GM18870 (cell line): ENCODE measurements at regions not wholly inside any gene's neighbourhood (a gene's known extent, or its start where the extent isn't known, plus 50 kb on each side); places are given as distances from the start of the nearest gene placed in this dataset.
"Not testable (repeated sequence)": the region's sequence is repeated elsewhere in the genome, so short reads cannot be mapped to it uniquely, and the experiment has no call there.

Source experiments
- ATAC-seq: cut with Tn5 transposase; IDR thresholded peaks from one replicate; pipeline ENCODE4 v1.9.1; 2021; ENCODE audit warnings: moderate library complexity; ENCODE audit not compliant: unreplicated experiment

GRCh38 chr11:92035488-92035887 is 189.1 kb upstream of the FAT3 start:
- ATAC-seq = no peak

DNA sequence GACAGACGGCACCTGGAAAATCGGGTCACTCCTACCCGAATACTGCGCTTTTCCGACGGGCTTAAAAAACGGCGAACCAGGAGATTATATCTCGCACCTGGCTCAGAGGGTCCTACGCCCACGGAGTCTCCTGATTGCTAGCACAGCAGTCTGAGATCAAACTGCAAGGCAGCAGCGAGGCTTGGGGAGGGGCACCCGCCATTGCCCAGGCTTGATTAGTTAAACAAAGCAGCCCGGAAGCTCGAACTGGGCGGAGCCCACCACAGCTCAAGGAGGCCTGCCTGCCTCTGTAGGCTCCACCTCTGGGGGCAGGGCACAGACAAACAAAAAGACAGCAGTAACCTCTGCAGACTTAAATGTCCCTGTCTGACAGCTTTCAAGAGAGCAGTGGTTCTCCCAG is 197.5 kb upstream of the FAT3 start:
- ATAC-seq = not testable (repeated sequence)

GRCh38 chr11:92026664-92027063 is 198.0 kb upstream of the FAT3 start:
- ATAC-seq = no peak

DNA sequence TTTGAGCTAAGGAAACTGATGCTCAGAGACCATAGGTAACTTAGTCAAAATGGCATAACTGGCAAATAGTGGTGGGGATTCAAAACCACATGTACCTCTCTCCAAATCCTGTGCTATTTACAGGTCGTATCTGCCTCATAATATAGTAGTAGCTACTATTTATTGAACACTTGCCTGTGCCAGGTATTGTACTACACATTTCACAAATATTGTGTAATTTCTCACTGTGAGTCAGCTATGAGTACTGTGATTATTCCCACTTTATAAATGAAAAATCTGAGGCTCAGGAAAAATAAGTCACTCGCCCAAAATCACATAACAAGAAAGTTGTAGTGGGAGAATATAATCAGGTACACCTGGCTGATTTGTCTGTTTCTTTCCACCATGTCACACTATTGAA is 199.8 kb upstream of the FAT3 start:
- ATAC-seq = no peak

DNA sequence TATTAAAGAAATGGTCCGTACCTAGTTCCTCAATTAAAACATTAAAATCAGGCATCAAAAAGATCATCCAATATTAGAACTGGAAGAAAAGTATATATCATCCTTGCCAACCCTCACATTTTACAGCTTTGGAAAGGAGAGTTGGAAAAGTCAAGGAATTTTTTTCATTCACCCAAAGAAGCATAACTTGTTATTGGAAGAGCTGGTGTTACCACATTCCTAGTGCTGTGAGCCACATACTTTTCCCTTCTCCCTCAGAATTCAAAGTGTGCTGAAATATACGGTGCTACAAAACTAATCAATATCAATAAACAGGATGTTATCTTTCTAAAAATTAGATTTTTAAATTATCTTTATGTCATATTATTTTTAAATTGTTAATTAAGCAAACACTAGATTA is 202.1 kb upstream of the FAT3 start:
- ATAC-seq = no peak

DNA sequence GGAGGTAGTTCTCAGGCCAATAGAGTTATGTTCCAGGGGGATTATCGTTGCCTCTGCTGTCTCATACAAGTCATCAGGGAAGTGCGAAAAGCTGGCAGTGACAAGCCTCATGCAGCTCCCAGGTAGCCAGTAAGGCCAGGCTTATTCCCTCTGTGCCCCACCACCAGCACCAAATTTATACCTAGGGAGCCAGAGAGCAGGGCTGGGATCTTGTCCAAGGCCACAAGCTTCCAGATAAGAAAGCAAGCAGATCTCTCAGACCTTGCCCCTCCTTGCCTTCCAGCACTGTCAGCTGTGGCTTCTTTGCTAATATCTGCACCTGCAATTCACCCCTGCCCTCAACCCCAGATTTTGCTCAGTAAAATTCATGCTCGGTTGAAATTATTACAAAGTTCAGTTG is 206.3 kb upstream of the FAT3 start:
- no peak for ATAC-seq

- no peak for ATAC-seq
Measured at GRCh38 chr11:92008249-92008648, 216.4 kb upstream of the FAT3 start.

DNA sequence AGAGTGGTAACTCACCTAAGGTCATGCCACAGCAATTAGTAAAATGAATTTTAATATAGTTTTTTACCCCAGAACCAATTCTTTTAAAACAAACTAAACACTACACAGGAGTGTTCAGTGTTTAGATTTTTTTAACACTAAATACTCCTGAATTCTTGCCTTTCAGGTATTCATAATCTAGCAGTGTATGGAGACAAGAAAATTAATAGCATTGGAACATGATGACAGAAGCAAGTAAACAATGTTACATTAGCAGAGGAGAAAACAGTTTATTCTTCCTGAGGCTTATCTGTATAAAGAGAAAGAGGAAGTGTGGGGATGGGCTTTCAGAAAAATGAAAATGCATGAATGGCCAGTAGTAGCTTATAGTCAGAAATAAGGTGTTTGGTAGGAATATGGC is 222.1 kb upstream of the FAT3 start:
- no peak for ATAC-seq

GRCh38 chr11:91998481-91998880 is 226.1 kb upstream of the FAT3 start:
- no peak for ATAC-seq

GRCh38 chr11:91997226-91997625 is 227.4 kb upstream of the FAT3 start:
- no peak for ATAC-seq

DNA sequence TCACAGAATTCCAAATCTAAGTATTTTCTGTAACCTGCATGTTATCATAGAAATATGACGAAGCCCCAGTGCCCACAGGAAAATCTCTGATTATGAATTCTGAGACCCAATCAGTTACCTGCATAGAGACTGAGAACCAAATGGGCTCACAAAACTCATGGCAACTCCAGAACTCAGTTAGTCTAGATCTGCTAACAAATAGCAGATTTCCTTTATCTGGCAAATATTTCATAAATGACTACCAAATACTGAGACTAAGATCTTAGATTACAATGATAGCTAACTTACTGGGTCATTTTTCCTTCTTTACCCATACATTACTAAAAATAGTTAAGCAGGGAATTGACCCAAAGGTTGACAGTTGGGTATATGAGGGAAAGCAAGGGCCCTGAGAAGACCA is 228.1 kb upstream of the FAT3 start:
- ATAC-seq = no peak

- not testable (repeated sequence) for ATAC-seq
Measured at GRCh38 chr11:91988443-91988842, 236.2 kb upstream of the FAT3 start.

- ATAC-seq = no peak
Measured at GRCh38 chr11:91986218-91986617, 238.4 kb upstream of the FAT3 start.

GRCh38 chr11:91984033-91984584 is 240.5 kb upstream of the FAT3 start:
- no peak for ATAC-seq

GRCh38 chr11:91981995-91982394 is 242.6 kb upstream of the FAT3 start:
- no peak for ATAC-seq

DNA sequence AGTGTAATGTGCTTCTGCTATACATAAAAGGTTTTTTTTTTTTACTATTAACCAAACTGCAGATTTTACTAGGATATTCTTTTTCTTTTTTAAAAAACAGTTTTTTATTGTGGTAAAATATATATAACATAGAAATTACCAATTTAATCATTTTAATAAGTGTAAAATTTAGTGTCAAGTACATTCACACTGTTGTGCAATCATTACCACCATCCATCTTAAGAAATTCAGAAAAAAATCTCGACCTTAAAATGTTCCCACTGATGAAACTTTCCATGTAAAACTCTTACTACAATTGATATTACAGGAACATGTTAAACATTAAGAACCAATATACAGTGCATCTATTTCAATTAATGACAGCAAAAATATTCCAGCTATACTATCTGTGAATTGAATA is 244.8 kb upstream of the FAT3 start:
- no peak for ATAC-seq

- no peak for ATAC-seq
Measured at GRCh38 chr11:91978747-91979146, 245.9 kb upstream of the FAT3 start.

GRCh38 chr11:91972665-91973266 is 251.9 kb upstream of the FAT3 start:
- ATAC-seq = no peak

- no peak for ATAC-seq
Measured at GRCh38 chr11:91970624-91971023, 254.0 kb upstream of the FAT3 start.

DNA sequence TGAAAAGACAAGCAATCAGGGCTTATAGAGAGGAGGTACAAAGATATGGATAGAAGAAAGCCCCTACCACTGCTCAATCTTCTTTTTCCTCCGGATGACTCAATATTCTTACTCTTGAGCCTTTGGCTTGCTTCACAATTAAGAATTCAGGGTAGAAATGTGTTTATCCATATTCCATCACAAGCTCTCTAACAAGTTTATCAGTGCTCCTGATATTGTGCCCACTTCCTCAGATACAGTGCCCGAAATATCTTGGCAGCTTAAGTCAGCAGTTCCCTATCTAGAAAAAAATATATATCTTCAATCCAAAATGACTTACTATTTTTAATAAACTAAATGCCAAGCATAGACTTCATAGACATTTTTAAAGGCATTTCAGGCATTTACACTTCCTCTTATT is 255.1 kb upstream of the FAT3 start:
- no peak for ATAC-seq

DNA sequence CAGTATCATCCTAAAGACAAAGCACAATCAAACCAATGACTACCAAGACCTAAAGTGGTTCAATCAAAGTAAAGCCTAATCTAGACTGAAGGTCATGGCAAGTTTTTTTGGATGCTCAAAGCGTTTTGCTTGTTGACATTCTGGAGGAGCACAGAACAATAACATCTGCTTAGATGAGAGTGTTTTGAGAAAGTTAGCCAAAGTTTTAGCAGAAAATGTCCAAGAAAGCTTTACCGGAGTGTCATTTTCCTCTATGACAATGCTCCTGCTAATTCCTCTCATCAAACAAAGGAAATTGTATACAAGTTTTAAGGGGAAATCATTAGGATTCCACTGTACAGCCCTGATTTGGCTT is 256.9 kb upstream of the FAT3 start:
- ATAC-seq = no peak

- no peak for ATAC-seq
Measured at GRCh38 chr11:91967026-91967690, 257.5 kb upstream of the FAT3 start.

- ATAC-seq = no peak
Measured at GRCh38 chr11:91966368-91966767, 258.2 kb upstream of the FAT3 start.
